GM12892 (cell line): ENCODE measurements at regions not wholly inside any gene's neighbourhood (a gene's known extent, or its start where the extent isn't known, plus 50 kb on each side); places are given as distances from the start of the nearest gene placed in this dataset.

ENCODE experiments used
- POLR2A ChIP-seq: IDR thresholded peaks from 2 replicates; pipeline ENCODE4 v1.6.1; 2011; ENCODE audit warnings: low read depth, low read length, control low read depth
- POLR2AphosphoS5 ChIP-seq: IDR thresholded peaks from 2 replicates; pipeline ENCODE4 v1.6.1; 2011; ENCODE audit warnings: low read depth, low read length, control low read depth
- TAF1 ChIP-seq: IDR thresholded peaks from 2 replicates; pipeline ENCODE4 v1.6.1; 2011; ENCODE audit warnings: low read depth, mild to moderate bottlenecking, control low read depth, low read length, borderline replicate concordance

GRCh38 chr5:163874431-163874830 is 369.0 kb downstream of the MAT2B start:
- TF ChIP-seq POLR2AphosphoS5 = no peak
- no peak for TF ChIP-seq POLR2A
- no peak for TF ChIP-seq TAF1
